ENCODE measurements at regions not wholly inside any gene's neighbourhood (a gene's known extent, or its start where the extent isn't known, plus 50 kb on each side); places are given as distances from the start of the nearest gene placed in this dataset.

- no peak overlapping the region for H3K27ac ChIP-seq
- no peak for TF ChIP-seq CTCF (conservative IDR thresholded peaks at IDR 0.05)
These were observed 318.3 kb upstream of the MAGEB18 start for GRCh38 chrX:25819879-25820278.

- TF ChIP-seq CTCF (conservative IDR thresholded peaks at IDR 0.05), result no peak
- no peak overlapping the region for H3K27ac ChIP-seq
These were observed 287.0 kb upstream of the MAGEB18 start for GRCh38 chrX:25851141-25851540.

- no peak overlapping the region for H3K27ac ChIP-seq
- no peak for TF ChIP-seq CTCF (conservative IDR thresholded peaks at IDR 0.05)
These were observed 285.1 kb upstream of the MAGEB18 start for GRCh38 chrX:25853002-25853479.

- peak; percentile 68 for TF ChIP-seq CTCF (conservative IDR thresholded peaks at IDR 0.05)
- no peak overlapping the region for H3K27ac ChIP-seq
These were observed 279.8 kb upstream of the MAGEB18 start for GRCh38 chrX:25858273-25858880.

GRCh38 chrX:25860322-25860721, 277.8 kb upstream of the MAGEB18 start:
- H3K27ac ChIP-seq, result no peak overlapping the region
- TF ChIP-seq CTCF (conservative IDR thresholded peaks at IDR 0.05), result no peak

- TF ChIP-seq CTCF (conservative IDR thresholded peaks at IDR 0.05), result no peak
These were observed 268.4 kb upstream of the MAGEB18 start for GRCh38 chrX:25869761-25870160.

GRCh38 chrX:25872786-25873185, 265.4 kb upstream of the MAGEB18 start:
- no peak for TF ChIP-seq CTCF (conservative IDR thresholded peaks at IDR 0.05)
- no peak overlapping the region for H3K27ac ChIP-seq

More at GRCh38 chrX:25869761-25870160, 268.4 kb upstream of the MAGEB18 start:
- H3K27ac ChIP-seq, result no peak overlapping the region

Measured in VCaP (cell line).